GM12878 (cell line): ENCODE measurements at regions not wholly inside any gene's neighbourhood (a gene's known extent, or its start where the extent isn't known, plus 50 kb on each side); places are given as distances from the start of the nearest gene placed in this dataset.

Source experiments
- ATAC-seq: fragments of 200-7000 bp; cut with Tn5 transposase; 3 replicates; pipeline ENCODE4 v1.9.1; 2020; ENCODE audit warnings: mild to moderate bottlenecking, moderate library complexity
- BruUV-seq: library from RNA; stranded (reverse); fragments of 400-500 nt; replicated peaks from 2 replicates; lab custom pipeline; 2021; lab: Mats Ljungman, UMichigan
- CTCF ChIA-PET: fragments of 300-600 bp; sonication (Branson Sonifier 250); formaldehyde crosslinking; extraction: SDS; loops from one replicate; lab custom pipeline; 2021; ENCODE audit warnings: inconsistent platforms; lab: Yijun Ruan, JAX
- POLR2A ChIA-PET: fragments of 350-600 bp; formaldehyde crosslinking; extraction: SDS; loops from one replicate; lab custom pipeline; 2021; ENCODE audit warnings: inconsistent platforms; lab: Charles Lee
- RAD21 ChIA-PET: fragments of 300-600 bp; sonication (Branson Sonifier 250); formaldehyde crosslinking; loops from one replicate; lab custom pipeline; 2023; ENCODE audit warnings: antibody characterized with exemption; ENCODE audit not compliant: unreplicated experiment; lab: Charles Lee
- SMC1A ChIA-PET: fragments of 300-600 bp; sonication (Branson Sonifier 250); formaldehyde crosslinking; loops from one replicate; lab custom pipeline; 2023; ENCODE audit not compliant: unreplicated experiment, uncharacterized antibody; lab: Charles Lee
- DNase-seq: peaks from one replicate; pipeline ENCODE4 v3.0.0-alpha.2; 2011; ENCODE audit warnings: low read depth, low spot score
- FAIRE-seq: peaks from 3 replicates; lab custom pipeline; 2011; peaks lifted over from hg19 to GRCh38; lab: Jason Lieb, UNC
- H2AFZ ChIP-seq: 2 replicates; pipeline ENCODE4 v1.6.0; 2011; ENCODE audit warnings: low read depth, low read length, control low read depth; ENCODE audit not compliant: control insufficient read depth
- H3K27ac ChIP-seq: 2 replicates; pipeline ENCODE4 v1.5.1; 2011; ENCODE audit warnings: control low read depth; ENCODE audit not compliant: control insufficient read depth, insufficient read depth
- H3K27me3 ChIP-seq, 2 experiments: replicated peaks in 1 of 2; 2 replicates each; pipeline versions ENCODE4 v1.6.0 to v1.6.1; 2011; ENCODE audit warnings: low read length in 1 of 2; ENCODE audit not compliant: control insufficient read depth in 2 of 2, insufficient read depth in 2 of 2
- H3K36me3 ChIP-seq, 2 experiments: 2 replicates each; pipeline ENCODE4 v1.5.1; 2011; ENCODE audit warnings: low read length in 1 of 2; ENCODE audit not compliant: control insufficient read depth in 2 of 2, insufficient read depth in 2 of 2
- H3K4me1 ChIP-seq: 2 replicates; pipeline ENCODE4 v1.6.1; 2011; ENCODE audit warnings: mild to moderate bottlenecking, low read length, moderate library complexity, mixed read lengths; ENCODE audit not compliant: control insufficient read depth, insufficient read depth
- H3K4me2 ChIP-seq: 2 replicates; pipeline ENCODE4 v1.6.0; 2011; ENCODE audit warnings: control low read depth; ENCODE audit not compliant: control insufficient read depth, insufficient read depth
- H3K4me3 ChIP-seq: fragments of 200-600 bp; sonication (generic); 2 replicates; pipeline ENCODE4 v1.5.1; 2016
- H3K79me2 ChIP-seq: 2 replicates; pipeline ENCODE4 v1.6.0; 2011; ENCODE audit warnings: low read length; ENCODE audit not compliant: control insufficient read depth, insufficient read depth
- H3K9ac ChIP-seq: 2 replicates; pipeline ENCODE4 v1.8.0; 2011; ENCODE audit warnings: low read length, control low read depth, mixed read lengths; ENCODE audit not compliant: control insufficient read depth, insufficient read depth
- H3K9me3 ChIP-seq: replicated peaks from 3 replicates; pipeline ENCODE4 v1.5.1; 2011; ENCODE audit warnings: mild to moderate bottlenecking, low read length; ENCODE audit not compliant: control insufficient read depth, insufficient read depth
- H4K20me1 ChIP-seq: 2 replicates; pipeline ENCODE4 v1.6.0; 2011; ENCODE audit not compliant: control insufficient read depth, insufficient read depth
- BMI1 ChIP-seq: fragments of 450-650 bp; IDR thresholded peaks from 2 replicates; pipeline ENCODE4 v1.6.1; 2016; ENCODE audit warnings: mild to moderate bottlenecking, moderate library complexity, borderline replicate concordance
- PAX8 ChIP-seq: fragments of 450-650 bp; IDR thresholded peaks from 2 replicates; pipeline ENCODE4 v1.6.1; 2017; ENCODE audit warnings: mild to moderate bottlenecking, moderate library complexity
- SMC3 ChIP-seq: IDR thresholded peaks from 2 replicates; pipeline ENCODE4 v1.6.1; 2011; ENCODE audit warnings: low read length, improper control_type of control experiment, borderline replicate concordance
- STAT3 ChIP-seq: IDR thresholded peaks from 2 replicates; pipeline ENCODE4 v1.6.1; 2011; ENCODE audit warnings: low read depth, low read length, improper control_type of control experiment
- TARDBP ChIP-seq: IDR thresholded peaks from 2 replicates; pipeline ENCODE4 v1.6.1; 2016; ENCODE audit warnings: borderline replicate concordance
- ZSCAN29 ChIP-seq: fragments of 450-650 bp; IDR thresholded peaks from 2 replicates; pipeline ENCODE4 v1.6.1; 2017; ENCODE audit warnings: mild to moderate bottlenecking, moderate library complexity
- ZZZ3 ChIP-seq: IDR thresholded peaks from 2 replicates; pipeline ENCODE4 v1.6.1; 2011; ENCODE audit warnings: low read depth; ENCODE audit not compliant: control insufficient read depth, insufficient read length
- WGBS: methylation state at CpG from one replicate; pipeline ENCODE4 v1.1.6; 2016; ENCODE audit warnings: low lambda C conversion rate; ENCODE audit not compliant: insufficient replicate concordance, insufficient coverage; ENCODE audit errors: missing lambda C conversion rate; 5-methylcytosine and 5-hydroxymethylcytosine counted together
- in situ Hi-C: fragments of 300-500 bp; cut with MboI; formaldehyde crosslinking; loops from 9 replicates; pipeline ENCODE4 v1.14.3; 2018; ENCODE audit warnings: mixed read lengths
- intact Hi-C: fragments of 100-400 bp; cut with micrococcal nuclease; formaldehyde crosslinking; loops from one replicate; pipeline ENCODE4 v1.14.2; 2022; ENCODE audit not compliant: unreplicated experiment
- TF ChIP-seq, protein P1 (sequence below): fragments of 450-650 bp; IDR thresholded peaks from 2 replicates; pipeline ENCODE4 v1.6.1; 2017; ENCODE audit warnings: mild to moderate bottlenecking, low read depth, inconsistent platforms; ENCODE audit not compliant: poor library complexity, severe bottlenecking
- TF ChIP-seq, protein P2 (sequence below): fragments of 450-650 bp; conservative IDR thresholded peaks from 2 replicates; pipeline ENCODE4 v1.6.1; 2017; ENCODE audit warnings: mild to moderate bottlenecking, moderate library complexity
- TF ChIP-seq, protein P3 (sequence below): fragments of 450-650 bp; IDR thresholded peaks from 2 replicates; pipeline ENCODE4 v1.6.1; 2017; ENCODE audit warnings: mild to moderate bottlenecking
- TF ChIP-seq, protein P4 (sequence below): fragments of 450-650 bp; IDR thresholded peaks from 2 replicates; pipeline ENCODE4 v1.6.1; 2018; ENCODE audit warnings: mild to moderate bottlenecking, low read depth, moderate library complexity; ENCODE audit not compliant: partially characterized antibody
- TF ChIP-seq, protein P5 (sequence below): fragments of 450-650 bp; IDR thresholded peaks from 2 replicates; pipeline ENCODE4 v1.6.1; 2016; ENCODE audit warnings: mild to moderate bottlenecking

DNA sequence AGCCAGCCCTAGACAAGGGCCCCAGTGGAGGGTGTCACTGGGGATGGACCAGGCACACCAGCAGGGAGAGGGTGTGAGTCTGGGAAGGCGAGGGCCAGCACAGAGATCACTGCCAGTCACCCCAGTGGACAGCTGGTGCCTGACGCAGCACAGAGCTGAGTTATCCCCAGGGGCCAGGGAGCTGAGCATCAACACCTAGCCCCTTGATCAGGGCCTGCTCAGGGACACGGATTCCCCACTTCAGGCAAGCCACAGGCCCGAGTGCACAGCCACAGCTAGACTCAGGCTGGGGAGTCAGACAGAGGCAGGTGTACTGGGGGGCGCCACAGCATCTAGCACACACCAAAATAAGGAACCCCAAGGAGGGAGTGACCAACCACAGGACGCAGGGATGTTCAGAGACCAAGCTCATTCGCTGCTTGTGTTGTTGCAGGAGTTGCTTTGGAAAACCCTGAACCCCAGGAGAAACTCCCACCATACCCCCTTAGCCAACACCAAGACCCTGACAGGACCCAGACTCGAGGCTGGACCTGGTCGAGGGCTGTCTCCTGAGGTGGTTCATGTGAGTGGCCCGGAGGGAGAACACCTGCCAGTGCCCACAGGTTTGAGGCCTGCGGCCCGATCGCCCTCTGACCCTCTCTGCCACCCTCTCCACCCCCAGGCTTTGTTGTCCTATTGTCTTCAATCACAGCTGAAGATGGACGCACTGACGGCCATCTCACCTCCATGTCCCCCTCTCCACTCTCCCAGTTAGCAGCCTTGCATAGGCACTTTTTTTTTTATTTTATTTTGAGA is 146.8 kb downstream of the TPRA1 start (continued):
- TF ChIP-seq, protein P1, sequence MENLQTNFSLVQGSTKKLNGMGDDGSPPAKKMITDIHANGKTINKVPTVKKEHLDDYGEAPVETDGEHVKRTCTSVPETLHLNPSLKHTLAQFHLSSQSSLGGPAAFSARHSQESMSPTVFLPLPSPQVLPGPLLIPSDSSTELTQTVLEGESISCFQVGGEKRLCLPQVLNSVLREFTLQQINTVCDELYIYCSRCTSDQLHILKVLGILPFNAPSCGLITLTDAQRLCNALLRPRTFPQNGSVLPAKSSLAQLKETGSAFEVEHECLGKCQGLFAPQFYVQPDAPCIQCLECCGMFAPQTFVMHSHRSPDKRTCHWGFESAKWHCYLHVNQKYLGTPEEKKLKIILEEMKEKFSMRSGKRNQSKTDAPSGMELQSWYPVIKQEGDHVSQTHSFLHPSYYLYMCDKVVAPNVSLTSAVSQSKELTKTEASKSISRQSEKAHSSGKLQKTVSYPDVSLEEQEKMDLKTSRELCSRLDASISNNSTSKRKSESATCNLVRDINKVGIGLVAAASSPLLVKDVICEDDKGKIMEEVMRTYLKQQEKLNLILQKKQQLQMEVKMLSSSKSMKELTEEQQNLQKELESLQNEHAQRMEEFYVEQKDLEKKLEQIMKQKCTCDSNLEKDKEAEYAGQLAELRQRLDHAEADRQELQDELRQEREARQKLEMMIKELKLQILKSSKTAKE = no peak
- TF ChIP-seq, protein P2, sequence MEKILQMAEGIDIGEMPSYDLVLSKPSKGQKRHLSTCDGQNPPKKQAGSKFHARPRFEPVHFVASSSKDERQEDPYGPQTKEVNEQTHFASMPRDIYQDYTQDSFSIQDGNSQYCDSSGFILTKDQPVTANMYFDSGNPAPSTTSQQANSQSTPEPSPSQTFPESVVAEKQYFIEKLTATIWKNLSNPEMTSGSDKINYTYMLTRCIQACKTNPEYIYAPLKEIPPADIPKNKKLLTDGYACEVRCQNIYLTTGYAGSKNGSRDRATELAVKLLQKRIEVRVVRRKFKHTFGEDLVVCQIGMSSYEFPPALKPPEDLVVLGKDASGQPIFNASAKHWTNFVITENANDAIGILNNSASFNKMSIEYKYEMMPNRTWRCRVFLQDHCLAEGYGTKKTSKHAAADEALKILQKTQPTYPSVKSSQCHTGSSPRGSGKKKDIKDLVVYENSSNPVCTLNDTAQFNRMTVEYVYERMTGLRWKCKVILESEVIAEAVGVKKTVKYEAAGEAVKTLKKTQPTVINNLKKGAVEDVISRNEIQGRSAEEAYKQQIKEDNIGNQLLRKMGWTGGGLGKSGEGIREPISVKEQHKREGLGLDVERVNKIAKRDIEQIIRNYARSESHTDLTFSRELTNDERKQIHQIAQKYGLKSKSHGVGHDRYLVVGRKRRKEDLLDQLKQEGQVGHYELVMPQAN = no peak
- no peak for TF ChIP-seq ZZZ3

DNA sequence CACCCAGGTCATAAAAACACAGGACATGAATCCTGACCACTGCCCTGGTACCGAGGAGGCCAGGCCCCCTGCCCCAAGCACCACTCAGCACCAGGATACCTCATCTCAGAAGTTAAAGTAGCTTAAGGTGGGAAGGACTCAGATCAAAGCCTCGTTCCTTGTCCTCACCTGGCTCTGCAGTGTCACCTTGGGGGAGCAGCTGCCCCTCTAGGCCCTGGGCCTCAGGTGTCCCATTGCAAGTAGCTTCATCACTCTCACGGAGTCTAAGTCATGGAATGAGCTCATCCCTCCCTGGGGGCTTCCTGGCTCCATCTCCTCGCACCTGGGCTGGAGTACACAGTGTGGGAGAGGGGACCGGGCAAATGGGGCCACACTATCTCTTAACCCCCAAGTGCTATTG is 148.0 kb downstream of the TPRA1 start:
- Histone ChIP-seq H3K4me1 (no peaks in the 10 kb centered on the region), H3K4me2 (no peak overlapping the region), H3K36me3 (no peaks in the 10 kb centered on the region), H3K9me3 (no peaks in the 10 kb centered on the region), H3K4me3 (no peak overlapping the region), H3K27me3 (peaks cover 0 to 2% of the 10 kb centered on the region in 2 experiments; a peak in 3 of 4 replicates), H4K20me1 (no peaks in the 10 kb centered on the region), H3K27ac (no peak overlapping the region), H2AFZ (no peak overlapping the region), H3K9ac (no peak overlapping the region), H3K79me2 (no peaks in the 10 kb centered on the region)
- RAD21 ChIA-PET = no interaction called here
- intact Hi-C loops = no loop called here
- CTCF ChIA-PET = interaction anchor here (0.9 to 1.1 kb wide), 2 partner anchors 13 to 27 kb away, joined by 3 read pairs; no protein-coding TSS in a partner anchor
- SMC1A ChIA-PET = no interaction called here
- BruUV-seq = no TSS peak
- DNase-seq (no peak), FAIRE-seq (no peak), ATAC-seq (no peak)
- 16% methylated on average over 5 of the region's 5 CpGs for WGBS
- in situ Hi-C loops = no loop called here
- POLR2A ChIA-PET = no interaction called here
- TF ChIP-seq, protein P3, sequence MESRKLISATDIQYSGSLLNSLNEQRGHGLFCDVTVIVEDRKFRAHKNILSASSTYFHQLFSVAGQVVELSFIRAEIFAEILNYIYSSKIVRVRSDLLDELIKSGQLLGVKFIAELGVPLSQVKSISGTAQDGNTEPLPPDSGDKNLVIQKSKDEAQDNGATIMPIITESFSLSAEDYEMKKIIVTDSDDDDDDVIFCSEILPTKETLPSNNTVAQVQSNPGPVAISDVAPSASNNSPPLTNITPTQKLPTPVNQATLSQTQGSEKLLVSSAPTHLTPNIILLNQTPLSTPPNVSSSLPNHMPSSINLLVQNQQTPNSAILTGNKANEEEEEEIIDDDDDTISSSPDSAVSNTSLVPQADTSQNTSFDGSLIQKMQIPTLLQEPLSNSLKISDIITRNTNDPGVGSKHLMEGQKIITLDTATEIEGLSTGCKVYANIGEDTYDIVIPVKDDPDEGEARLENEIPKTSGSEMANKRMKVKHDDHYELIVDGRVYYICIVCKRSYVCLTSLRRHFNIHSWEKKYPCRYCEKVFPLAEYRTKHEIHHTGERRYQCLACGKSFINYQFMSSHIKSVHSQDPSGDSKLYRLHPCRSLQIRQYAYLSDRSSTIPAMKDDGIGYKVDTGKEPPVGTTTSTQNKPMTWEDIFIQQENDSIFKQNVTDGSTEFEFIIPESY = no peak
- TF ChIP-seq, protein P4, sequence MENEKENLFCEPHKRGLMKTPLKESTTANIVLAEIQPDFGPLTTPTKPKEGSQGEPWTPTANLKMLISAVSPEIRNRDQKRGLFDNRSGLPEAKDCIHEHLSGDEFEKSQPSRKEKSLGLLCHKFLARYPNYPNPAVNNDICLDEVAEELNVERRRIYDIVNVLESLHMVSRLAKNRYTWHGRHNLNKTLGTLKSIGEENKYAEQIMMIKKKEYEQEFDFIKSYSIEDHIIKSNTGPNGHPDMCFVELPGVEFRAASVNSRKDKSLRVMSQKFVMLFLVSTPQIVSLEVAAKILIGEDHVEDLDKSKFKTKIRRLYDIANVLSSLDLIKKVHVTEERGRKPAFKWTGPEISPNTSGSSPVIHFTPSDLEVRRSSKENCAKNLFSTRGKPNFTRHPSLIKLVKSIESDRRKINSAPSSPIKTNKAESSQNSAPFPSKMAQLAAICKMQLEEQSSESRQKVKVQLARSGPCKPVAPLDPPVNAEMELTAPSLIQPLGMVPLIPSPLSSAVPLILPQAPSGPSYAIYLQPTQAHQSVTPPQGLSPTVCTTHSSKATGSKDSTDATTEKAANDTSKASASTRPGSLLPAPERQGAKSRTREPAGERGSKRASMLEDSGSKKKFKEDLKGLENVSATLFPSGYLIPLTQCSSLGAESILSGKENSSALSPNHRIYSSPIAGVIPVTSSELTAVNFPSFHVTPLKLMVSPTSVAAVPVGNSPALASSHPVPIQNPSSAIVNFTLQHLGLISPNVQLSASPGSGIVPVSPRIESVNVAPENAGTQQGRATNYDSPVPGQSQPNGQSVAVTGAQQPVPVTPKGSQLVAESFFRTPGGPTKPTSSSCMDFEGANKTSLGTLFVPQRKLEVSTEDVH = no peak
- no peak for TF ChIP-seq PAX8
- TF ChIP-seq, protein P5, sequence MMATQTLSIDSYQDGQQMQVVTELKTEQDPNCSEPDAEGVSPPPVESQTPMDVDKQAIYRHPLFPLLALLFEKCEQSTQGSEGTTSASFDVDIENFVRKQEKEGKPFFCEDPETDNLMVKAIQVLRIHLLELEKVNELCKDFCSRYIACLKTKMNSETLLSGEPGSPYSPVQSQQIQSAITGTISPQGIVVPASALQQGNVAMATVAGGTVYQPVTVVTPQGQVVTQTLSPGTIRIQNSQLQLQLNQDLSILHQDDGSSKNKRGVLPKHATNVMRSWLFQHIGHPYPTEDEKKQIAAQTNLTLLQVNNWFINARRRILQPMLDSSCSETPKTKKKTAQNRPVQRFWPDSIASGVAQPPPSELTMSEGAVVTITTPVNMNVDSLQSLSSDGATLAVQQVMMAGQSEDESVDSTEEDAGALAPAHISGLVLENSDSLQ = no peak
- no peak for TF ChIP-seq SMC3
- TF ChIP-seq ZSCAN29 = no peak
- no peak for TF ChIP-seq STAT3
- no peak for TF ChIP-seq BMI1
- no peak for TF ChIP-seq TARDBP
